HG03060 (cell line): ENCODE measurements at regions not wholly inside any gene's neighbourhood (a gene's known extent, or its start where the extent isn't known, plus 50 kb on each side); places are given as distances from the start of the nearest gene placed in this dataset.
"Not testable (repeated sequence)": the region's sequence is repeated elsewhere in the genome, so short reads cannot be mapped to it uniquely, and the experiment has no call there.

Source experiments
- ATAC-seq: cut with Tn5 transposase; IDR thresholded peaks from one replicate; pipeline ENCODE4 v1.9.1; 2021; ENCODE audit warnings: low read depth, moderate number of reproducible peaks; ENCODE audit not compliant: unreplicated experiment

DNA sequence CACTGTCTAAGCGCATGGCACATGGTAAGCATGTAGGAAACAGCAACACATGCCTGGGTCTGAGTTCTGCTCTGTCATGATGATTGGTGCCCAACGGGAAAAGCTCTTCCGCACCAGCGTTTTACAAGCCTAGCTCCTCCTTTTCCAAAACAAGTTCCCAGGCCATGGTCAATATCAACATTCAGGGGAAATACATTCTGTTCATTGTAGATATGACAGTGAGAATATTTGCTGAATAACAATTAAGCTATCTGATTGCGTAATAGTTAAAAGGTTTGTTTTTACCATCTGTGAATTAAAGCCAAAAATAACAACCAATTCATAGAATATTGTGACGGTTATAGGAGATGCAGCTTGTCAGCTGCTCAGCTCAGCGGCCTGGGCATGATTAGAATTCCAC, 404.3 kb upstream of the SLC35B3 start:
- ATAC-seq: no peak

DNA sequence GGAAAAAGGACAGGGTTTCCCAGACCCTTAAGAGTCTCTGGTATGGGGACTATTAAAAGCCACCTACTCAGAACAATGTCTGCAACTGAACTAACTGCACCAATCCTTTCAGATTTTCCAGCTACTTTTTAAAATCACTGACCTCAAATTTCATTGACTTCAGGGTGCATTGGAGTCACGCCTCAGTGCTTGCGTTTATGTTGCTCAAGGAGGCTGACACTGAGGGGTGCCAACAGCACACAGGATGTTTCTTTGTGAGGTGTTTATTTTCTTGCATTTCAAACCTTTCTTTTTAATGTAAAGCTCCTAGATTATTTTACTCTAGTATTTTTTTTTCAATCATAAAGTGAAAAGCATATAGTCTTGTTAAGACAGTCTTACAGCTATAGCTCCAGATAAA, 402.0 kb upstream of the SLC35B3 start:
- ATAC-seq: no peak

DNA sequence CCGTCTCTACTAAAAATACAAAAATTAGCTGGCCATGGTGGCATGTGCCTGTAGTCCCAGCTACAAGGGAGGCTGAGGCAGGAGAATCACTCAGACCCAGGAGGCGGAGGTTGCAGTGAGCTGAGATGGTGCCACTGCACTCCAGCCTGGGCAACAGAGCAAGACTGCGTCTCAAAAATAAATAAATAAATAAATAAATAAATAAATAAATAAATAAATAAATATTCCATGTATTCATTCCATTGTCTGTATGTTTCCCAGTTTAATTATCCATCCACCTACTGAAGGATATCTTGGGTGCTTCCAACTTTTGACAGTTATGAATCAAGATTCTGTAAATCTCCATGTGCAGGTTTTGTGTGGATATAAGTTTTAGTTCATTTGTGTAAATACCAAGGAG, 397.4 kb upstream of the SLC35B3 start:
- not testable (repeated sequence) for ATAC-seq

DNA sequence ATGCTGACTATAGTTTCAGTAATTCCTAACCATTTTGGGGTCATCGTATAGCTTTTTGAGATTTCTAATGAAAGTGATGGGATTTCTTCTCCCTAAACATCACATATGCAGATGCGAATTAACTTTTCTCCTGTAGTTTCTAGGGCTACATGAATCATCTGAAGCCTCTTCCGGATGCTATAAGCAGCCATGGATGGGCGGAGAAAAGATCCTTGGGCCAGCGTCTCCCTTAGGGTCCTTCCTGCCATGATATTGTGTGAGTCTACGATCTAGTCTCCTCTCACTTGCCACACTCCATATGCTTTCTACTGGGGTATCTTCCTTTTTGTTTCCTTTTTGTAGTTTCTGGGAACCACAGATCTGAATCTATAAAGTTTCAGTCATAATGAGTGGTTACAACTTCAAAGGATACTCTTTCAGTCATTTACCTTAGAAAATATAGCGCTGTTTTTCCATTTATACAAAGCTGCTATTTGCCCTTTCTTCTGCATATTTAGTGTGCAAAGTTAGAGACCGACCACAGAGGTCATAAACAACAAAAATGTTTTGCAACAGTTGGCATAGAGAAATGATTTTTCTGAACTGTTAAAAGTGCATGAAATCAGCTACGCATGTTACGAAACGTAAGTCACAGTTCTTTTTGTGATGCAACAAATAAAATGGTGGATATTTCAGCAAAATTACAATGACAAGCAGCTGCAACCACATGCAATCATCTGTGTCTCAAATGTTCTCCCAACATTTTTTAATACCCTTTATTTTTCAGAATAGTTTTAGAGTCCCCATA, 396.2 kb upstream of the SLC35B3 start:
- no peak for ATAC-seq

DNA sequence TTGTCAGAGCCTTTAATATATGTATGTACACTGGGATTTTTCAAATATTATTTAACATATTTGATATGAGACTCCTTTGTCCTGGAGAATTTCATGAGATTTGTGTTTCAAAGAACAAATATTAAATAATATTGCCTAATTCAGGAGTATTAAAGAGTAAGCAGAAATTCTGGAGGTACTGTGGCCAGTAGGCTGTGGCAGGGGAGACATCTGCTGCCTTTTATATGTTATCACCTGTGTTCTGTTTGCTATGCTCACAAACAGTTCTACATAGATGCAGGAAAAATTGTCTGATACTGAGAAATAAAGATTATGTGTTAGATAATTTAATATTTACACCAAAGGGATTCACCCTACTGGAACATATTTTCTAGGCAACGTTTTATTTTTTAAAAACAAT, 395.4 kb upstream of the SLC35B3 start:
- no peak for ATAC-seq

GRCh38 chr6:8829796-8830195, 394.5 kb upstream of the SLC35B3 start:
- ATAC-seq: no peak

- no peak for ATAC-seq
These were observed 394.0 kb upstream of the SLC35B3 start for GRCh38 chr6:8829296-8829695.

DNA sequence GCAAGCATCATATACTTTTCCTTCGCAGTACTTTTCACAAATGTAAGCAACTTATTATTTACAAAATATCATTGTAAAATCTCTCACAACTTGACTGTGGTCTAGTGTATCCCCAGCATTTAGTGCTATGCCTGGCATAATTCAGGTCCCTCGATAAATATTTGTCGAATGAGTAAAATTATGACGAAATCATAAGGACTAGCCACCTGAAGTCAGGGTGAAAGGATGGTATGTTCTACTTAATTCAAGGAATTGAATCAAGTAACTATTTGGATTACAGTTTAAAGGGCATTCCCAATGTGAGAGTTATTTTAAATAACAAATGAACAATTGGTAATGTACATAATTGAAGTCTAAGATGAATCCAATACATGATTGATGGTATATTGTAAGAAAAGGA, 393.0 kb upstream of the SLC35B3 start:
- ATAC-seq: no peak

DNA sequence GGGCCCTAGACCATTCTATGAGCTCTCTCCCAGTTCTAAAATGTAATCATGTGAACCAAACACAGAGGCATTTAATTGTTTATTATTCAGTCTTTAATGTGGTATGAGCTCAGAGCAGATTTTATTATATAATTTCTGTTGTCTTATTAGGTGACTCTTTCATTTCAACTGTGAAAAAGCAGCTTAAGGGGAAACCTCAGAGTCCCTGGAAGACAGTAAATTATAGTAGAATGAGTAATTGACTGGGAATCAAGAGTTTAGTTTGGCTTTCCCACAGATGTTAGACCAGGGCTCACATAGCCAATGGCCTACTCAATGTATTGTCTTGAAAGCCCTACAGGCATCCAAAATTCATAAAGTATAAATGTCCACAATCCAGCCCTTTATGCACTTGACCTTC, 390.4 kb upstream of the SLC35B3 start:
- no peak for ATAC-seq

DNA sequence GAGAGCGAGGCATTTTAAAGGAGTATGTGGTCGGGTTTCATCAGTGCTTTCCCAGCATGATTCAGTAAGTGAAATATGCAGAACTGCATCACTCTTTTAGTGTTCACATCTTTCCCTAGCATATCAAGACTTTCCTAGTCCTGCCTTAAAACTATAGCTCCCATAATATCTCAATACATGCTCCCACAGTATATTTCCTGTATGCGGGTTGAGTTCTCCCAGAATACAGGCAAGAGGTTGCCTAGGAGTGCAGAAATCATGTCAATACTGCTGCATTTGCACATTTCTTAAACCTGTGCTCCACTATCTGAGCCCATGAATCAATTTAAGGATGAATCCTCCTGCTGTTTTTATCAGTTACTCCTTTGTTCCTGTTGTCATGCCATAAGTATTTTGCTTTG, 386.6 kb upstream of the SLC35B3 start:
- ATAC-seq: no peak

- ATAC-seq: no peak
These were observed 385.0 kb upstream of the SLC35B3 start for GRCh38 chr6:8820313-8820712.

DNA sequence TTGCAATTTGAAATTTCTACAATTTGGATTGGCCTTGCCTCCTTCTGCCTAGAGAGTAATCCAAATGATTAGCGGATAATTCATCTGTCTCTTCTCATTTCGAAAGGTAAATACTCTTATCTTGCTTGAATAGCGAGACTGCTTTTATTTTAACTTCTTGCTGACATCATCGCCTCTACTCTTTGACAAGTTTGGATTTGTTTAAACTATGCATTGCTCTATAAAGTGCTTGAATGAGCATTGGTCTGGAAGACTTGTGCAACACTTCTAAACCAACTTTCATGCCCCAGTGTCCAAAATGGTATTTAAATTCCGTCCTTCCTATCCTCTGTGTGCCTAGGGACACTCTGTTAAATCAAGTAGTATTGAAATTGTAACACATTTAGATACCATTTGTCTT, 384.1 kb upstream of the SLC35B3 start:
- no peak for ATAC-seq

GRCh38 chr6:8814440-8815000, 379.2 kb upstream of the SLC35B3 start:
- no peak for ATAC-seq

DNA sequence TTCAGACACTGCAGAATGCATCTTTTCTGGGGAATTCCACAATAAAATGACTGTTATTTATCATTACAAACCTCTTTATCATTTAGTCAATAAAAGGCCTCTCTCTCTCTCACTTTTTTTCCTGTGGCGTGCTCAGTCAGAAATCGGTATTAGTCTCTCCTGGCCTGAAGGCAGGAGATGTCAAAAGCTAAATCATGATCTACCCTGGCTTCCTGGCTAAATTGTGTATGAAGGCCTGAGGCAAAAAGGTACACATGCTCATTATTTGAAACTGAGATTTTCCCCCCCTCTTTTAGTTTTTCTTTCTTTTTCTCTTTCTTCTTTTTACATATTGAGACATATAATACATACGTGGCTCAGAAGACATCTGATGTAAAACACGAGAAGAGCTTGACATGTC, 375.0 kb upstream of the SLC35B3 start:
- no peak for ATAC-seq

GRCh38 chr6:8809662-8810061, 374.3 kb upstream of the SLC35B3 start:
- ATAC-seq: no peak

- no peak for ATAC-seq
These were observed 367.9 kb upstream of the SLC35B3 start for GRCh38 chr6:8803181-8803760.

DNA sequence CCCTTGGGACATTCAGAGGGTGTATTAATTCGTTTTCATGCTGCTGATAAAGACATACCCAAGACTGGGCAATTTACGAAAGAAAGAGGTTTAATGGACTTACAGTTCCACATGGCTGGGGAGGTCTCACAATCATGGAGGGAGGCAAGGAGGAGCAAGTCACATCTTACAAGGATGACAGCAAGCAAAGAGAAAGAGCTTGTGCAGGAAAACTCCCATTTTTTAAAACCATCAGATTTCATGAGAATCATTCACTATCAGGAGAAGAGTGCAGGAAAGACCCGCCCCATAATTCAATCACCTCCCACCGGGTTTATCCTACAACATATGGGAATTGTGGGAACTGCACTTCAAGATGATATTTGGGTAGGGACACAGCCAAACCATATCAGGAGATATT, 367.1 kb upstream of the SLC35B3 start:
- not testable (repeated sequence) for ATAC-seq

DNA sequence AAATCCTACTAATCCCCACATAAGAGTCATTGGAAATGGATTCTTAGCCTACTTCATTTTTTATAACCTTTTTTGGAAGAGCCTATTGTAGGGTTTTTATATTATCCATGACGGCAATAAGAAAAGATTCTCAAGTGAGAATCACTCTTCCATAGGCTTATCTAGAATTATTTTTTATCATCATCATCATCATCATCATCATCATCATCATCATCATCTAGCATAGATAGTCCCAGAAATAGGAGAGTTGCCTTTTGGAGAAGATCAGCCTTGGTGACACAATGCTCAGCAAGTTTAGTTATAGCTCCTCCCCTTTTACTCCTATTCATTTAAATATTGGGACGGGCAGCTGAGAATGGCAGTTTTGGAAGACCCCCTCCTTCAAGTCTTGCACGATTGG, 359.1 kb upstream of the SLC35B3 start:
- no peak for ATAC-seq

DNA sequence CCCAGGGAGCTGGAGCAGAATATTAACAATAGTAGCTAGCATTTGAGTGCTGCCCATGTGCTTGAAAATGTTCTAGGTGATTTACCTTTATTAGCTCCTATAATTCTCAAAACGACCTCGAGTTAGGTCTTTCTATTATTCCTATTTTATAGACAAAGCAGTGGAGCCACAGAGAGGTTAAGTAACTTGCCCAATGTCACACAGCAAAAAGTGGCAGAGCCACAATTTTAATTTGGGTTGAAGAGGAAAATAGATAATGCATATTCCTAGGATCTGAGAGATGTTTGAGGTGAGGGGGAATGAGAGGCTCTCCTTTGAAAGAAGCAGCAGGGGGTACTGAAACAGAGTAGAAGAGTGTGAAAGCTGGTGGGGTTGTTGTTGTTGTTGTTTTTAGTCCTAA, 354.5 kb upstream of the SLC35B3 start:
- ATAC-seq: no peak

- ATAC-seq: no peak
These were observed 349.9 kb upstream of the SLC35B3 start for GRCh38 chr6:8785223-8785622.

GRCh38 chr6:8783191-8783590, 347.8 kb upstream of the SLC35B3 start:
- ATAC-seq: no peak

DNA sequence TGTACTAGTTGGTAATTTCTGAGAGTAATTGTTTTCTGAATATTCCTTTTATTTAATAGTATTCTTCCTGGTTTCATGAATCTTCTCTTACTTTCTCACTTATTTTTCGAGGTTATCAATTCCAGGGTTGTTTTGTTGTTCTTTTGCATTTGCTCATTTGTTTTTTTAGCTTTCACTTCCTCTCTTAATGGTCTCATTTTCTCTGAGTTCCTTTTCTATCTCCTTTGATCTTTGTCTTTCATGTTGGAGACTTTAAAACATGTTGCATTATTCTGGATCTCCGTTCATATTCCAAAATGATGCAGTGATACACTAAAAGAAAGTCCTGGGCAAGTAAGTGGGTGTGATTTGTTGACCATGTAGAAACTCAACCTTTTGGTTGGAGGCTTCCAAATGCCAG, 345.3 kb upstream of the SLC35B3 start:
- no peak for ATAC-seq
